Activated naive CD4-positive, alpha-beta T cell treated with anti-CD3 and anti-CD28 coated beads, Interleukin-2, amount 50 U/mL, for 24 hours (primary cell): ENCODE measurements at regions not wholly inside any gene's neighbourhood (a gene's known extent, or its start where the extent isn't known, plus 50 kb on each side); places are given as distances from the start of the nearest gene placed in this dataset.

ENCODE experiments used
- H3K27ac Mint-ChIP-seq: one replicate; pipeline ENCODE4 v1.8.0; 2021; ENCODE audit warnings: mild to moderate bottlenecking, mixed read lengths
- H3K27me3 Mint-ChIP-seq: one replicate; pipeline ENCODE4 v1.8.0; 2021; ENCODE audit warnings: mixed read lengths
- H3K36me3 Mint-ChIP-seq: one replicate; pipeline ENCODE4 v1.8.0; 2021; ENCODE audit warnings: mixed read lengths
- H3K4me1 Mint-ChIP-seq: one replicate; pipeline ENCODE4 v1.8.0; 2021; ENCODE audit warnings: mixed read lengths
- H3K4me3 Mint-ChIP-seq: one replicate; pipeline ENCODE4 v1.8.0; 2021; ENCODE audit warnings: mild to moderate bottlenecking, mixed read lengths
- H3K9me3 Mint-ChIP-seq: one replicate; pipeline ENCODE4 v1.8.0; 2021; ENCODE audit warnings: mixed read lengths

DNA sequence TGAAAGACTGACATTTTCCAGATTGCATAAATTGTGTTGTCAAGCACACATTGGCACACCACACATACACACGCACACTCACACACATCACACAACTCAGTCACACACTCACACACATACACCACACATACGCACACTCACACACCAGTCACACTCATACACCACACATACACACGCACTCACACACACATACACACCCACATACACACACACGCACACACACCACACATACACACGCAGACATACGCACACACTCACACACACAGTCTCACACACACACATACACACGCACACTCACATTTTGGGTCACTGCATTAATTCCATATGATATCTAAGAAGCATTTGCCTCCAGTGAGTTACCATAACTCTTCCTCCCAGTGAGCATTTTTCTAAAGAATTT lies 578.3 kb upstream of the FRG1 start:
- Mint-ChIP-seq H3K9me3 (no peaks in the 10 kb centered on the region), H3K27me3 (no peaks in the 10 kb centered on the region), H3K4me1 (no peaks in the 10 kb centered on the region), H3K27ac (no peak overlapping the region), H3K4me3 (no peak overlapping the region), H3K36me3 (no peaks in the 10 kb centered on the region)

DNA sequence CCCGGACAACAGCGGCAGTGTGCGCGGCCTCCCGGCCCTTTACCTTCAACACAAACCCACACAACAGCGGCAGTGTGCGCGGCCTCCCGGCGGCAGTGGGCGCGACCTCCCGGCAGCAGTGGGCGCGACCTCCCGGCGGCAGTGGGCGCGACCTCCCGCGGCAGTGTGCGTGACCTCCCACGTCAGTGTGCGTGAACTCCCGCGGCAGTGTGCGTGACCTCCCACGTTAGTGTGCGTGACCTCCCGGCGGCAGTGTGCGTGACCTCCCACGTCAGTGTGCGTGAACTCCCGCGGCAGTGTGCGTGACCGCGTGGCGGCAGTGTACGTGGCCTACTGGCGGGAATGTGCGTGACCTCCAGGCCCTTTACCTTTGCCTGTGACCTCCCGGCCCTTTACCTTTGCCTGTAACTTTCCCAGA lies 576.6 kb upstream of the FRG1 start:
- Mint-ChIP-seq H3K27me3 (no peaks in the 10 kb centered on the region), H3K4me1 (no peaks in the 10 kb centered on the region), H3K9me3 (no peaks in the 10 kb centered on the region), H3K4me3 (no peak overlapping the region), H3K36me3 (no peaks in the 10 kb centered on the region), H3K27ac (no peak overlapping the region)

- Mint-ChIP-seq H3K27ac (no peak overlapping the region), H3K4me1 (no peaks in the 10 kb centered on the region), H3K27me3 (no peaks in the 10 kb centered on the region), H3K4me3 (no peak overlapping the region), H3K9me3 (no peaks in the 10 kb centered on the region), H3K36me3 (no peaks in the 10 kb centered on the region)
Observed at GRCh38 chr4:189365451-189365850, 575.2 kb upstream of the FRG1 start.

GRCh38 chr4:189367832-189368231 lies 572.8 kb upstream of the FRG1 start:
- Mint-ChIP-seq H3K36me3 (no peaks in the 10 kb centered on the region), H3K4me1 (no peaks in the 10 kb centered on the region), H3K27me3 (no peaks in the 10 kb centered on the region), H3K27ac (no peak overlapping the region), H3K4me3 (no peak overlapping the region), H3K9me3 (peaks cover 4% of the 10 kb centered on the region)

GRCh38 chr4:189374176-189374575 lies 566.5 kb upstream of the FRG1 start:
- peaks cover 17% of the 10 kb centered on the region for H3K9me3 Mint-ChIP-seq
- no peaks in the 10 kb centered on the region for H3K36me3 Mint-ChIP-seq
- H3K4me3 Mint-ChIP-seq = no peak overlapping the region

DNA sequence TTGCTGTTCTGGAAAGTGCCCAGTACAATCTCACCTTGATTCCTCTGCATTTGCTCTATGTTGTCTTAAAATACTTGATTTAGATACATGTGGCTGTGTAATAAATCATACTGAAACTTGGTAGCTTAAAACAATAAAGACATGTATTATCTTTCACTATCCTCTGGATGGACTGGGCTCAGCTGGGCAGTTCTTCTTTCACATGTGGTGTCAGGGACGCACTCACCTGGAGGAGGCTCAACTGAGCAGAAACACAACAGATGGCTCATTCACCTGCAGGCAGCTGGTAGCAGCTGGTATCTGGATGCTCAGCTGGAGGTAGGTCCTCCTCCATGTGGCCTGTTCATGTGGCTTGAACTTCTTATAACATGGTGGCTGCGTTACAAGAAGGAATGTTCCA lies 563.8 kb upstream of the FRG1 start:
- no peaks in the 10 kb centered on the region for H3K4me1 Mint-ChIP-seq

More at GRCh38 chr4:189374176-189374575, 566.5 kb upstream of the FRG1 start:
- H3K27ac Mint-ChIP-seq = no peak overlapping the region
- no peaks in the 10 kb centered on the region for H3K27me3 Mint-ChIP-seq
- no peaks in the 10 kb centered on the region for H3K4me1 Mint-ChIP-seq

GRCh38 chr4:189377569-189377968 lies 563.1 kb upstream of the FRG1 start:
- H3K4me3 Mint-ChIP-seq = no peak overlapping the region
- H3K4me1 Mint-ChIP-seq = no peaks in the 10 kb centered on the region
- H3K27me3 Mint-ChIP-seq = no peaks in the 10 kb centered on the region
- no peak overlapping the region for H3K27ac Mint-ChIP-seq
- H3K9me3 Mint-ChIP-seq = peaks cover 13% of the 10 kb centered on the region
- no peaks in the 10 kb centered on the region for H3K36me3 Mint-ChIP-seq

More for the DNA sequence above, 563.8 kb upstream of the FRG1 start:
- H3K36me3 Mint-ChIP-seq = no peaks in the 10 kb centered on the region
- H3K4me3 Mint-ChIP-seq = no peak overlapping the region
- H3K27ac Mint-ChIP-seq = no peak overlapping the region
- H3K27me3 Mint-ChIP-seq = no peaks in the 10 kb centered on the region
- H3K9me3 Mint-ChIP-seq = peaks cover 13% of the 10 kb centered on the region

DNA sequence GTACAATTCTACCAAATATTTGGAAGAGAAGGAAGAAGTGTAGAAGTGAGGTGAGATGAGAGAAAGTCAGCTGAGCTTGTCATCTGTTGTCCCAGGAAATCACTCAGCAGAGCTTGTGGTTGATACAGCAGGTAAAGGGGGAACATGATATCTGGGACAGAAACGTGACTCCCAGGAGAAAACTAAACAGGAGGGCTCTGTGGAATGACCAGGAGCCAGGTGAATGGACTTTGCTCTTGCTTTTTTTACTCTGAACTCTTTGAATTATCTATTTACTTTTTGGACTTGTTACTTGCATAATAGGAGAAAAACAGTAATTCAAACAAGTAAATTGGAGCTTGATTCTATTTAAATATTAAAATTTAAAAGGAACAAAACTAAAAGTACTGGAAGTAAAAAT lies 555.6 kb upstream of the FRG1 start:
- Mint-ChIP-seq H3K4me3 (no peak overlapping the region), H3K36me3 (no peaks in the 10 kb centered on the region), H3K27ac (no peak overlapping the region), H3K9me3 (peaks cover 5% of the 10 kb centered on the region), H3K4me1 (no peaks in the 10 kb centered on the region), H3K27me3 (no peaks in the 10 kb centered on the region)

DNA sequence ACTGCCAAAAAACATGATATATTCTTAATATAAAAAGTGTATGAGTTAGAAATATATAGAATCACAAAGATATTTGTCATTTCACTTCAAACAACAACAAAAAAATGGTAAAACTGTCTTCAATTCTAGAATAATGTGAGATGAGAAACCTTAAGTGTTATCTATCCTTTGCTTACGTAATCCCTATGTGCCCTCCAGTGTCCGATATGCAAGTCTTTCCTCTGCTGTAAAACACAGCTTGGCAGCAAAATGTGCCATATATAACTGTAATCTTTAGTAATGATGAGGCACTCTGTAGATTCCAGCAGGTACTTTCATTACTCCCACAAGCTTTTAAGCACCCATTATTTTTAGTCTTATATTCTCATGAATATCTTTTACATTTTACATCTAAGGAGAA lies 555.1 kb upstream of the FRG1 start:
- no peaks in the 10 kb centered on the region for H3K36me3 Mint-ChIP-seq
- no peaks in the 10 kb centered on the region for H3K4me1 Mint-ChIP-seq
- peaks cover 6% of the 10 kb centered on the region for H3K9me3 Mint-ChIP-seq
- H3K4me3 Mint-ChIP-seq = no peak overlapping the region
- no peaks in the 10 kb centered on the region for H3K27me3 Mint-ChIP-seq
- H3K27ac Mint-ChIP-seq = no peak overlapping the region

GRCh38 chr4:189396435-189396834 lies 544.2 kb upstream of the FRG1 start:
- H3K27ac Mint-ChIP-seq = no peak overlapping the region

DNA sequence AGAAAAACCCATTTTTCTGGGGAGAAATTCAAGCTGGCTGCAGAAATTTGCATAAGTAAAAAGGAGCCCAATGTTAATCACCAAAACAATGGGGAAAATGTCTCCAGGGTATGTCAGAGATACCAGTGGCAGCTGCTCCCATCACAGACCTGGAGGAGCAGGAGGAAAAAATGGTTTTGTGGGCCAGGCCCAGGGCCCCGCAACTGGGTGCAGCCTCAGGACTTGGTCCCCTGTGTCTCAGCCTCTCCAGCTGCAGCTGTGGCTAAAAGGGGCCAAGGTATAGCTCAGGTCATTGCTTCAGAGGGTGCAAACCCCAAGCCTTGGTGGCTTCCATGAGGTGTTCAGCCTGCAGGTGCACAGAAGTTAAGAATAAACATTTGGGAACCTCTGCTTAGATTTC lies 536.4 kb upstream of the FRG1 start:
- Mint-ChIP-seq H3K4me3 (no peak overlapping the region), H3K36me3 (no peaks in the 10 kb centered on the region), H3K27me3 (no peaks in the 10 kb centered on the region), H3K4me1 (no peaks in the 10 kb centered on the region), H3K9me3 (peaks cover 19% of the 10 kb centered on the region), H3K27ac (no peak overlapping the region)

More at GRCh38 chr4:189396435-189396834, 544.2 kb upstream of the FRG1 start:
- H3K9me3 Mint-ChIP-seq = peaks cover 14% of the 10 kb centered on the region
- H3K4me3 Mint-ChIP-seq = no peak overlapping the region
- H3K4me1 Mint-ChIP-seq = no peaks in the 10 kb centered on the region
- H3K36me3 Mint-ChIP-seq = peaks cover 2% of the 10 kb centered on the region
- H3K27me3 Mint-ChIP-seq = peaks cover 1% of the 10 kb centered on the region

DNA sequence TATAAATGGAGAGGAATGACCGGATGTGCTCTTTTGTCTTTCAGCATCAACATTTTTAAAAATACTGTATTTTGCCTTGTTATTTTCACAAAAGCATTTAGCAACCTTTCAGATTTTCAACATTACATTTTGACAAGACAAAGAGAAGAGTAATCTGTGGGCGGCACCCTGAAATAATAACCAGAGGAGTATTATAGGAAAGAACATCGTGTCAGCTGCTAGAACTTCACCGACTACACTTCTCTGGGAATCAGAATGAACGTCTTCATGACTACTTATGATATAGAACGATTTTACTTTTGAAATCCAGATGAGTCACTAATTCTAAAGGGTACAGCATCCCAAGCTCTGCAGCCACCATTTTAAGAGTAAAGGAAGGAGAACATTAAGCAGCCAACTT lies 531.5 kb upstream of the FRG1 start:
- Mint-ChIP-seq H3K27me3 (no peaks in the 10 kb centered on the region), H3K27ac (no peak overlapping the region), H3K4me3 (no peak overlapping the region), H3K36me3 (no peaks in the 10 kb centered on the region), H3K9me3 (peaks cover 12% of the 10 kb centered on the region), H3K4me1 (no peaks in the 10 kb centered on the region)

GRCh38 chr4:189414021-189414420 lies 526.7 kb upstream of the FRG1 start:
- Mint-ChIP-seq H3K27me3 (no peaks in the 10 kb centered on the region), H3K9me3 (peaks cover 6% of the 10 kb centered on the region), H3K4me1 (no peaks in the 10 kb centered on the region), H3K27ac (no peak overlapping the region), H3K4me3 (no peak overlapping the region), H3K36me3 (no peaks in the 10 kb centered on the region)

- no peak overlapping the region for H3K4me3 Mint-ChIP-seq
- no peaks in the 10 kb centered on the region for H3K4me1 Mint-ChIP-seq
- H3K27me3 Mint-ChIP-seq = no peaks in the 10 kb centered on the region
- H3K27ac Mint-ChIP-seq = no peak overlapping the region
- H3K9me3 Mint-ChIP-seq = peaks cover 4% of the 10 kb centered on the region
- H3K36me3 Mint-ChIP-seq = no peaks in the 10 kb centered on the region
Observed at GRCh38 chr4:189420572-189420971, 520.1 kb upstream of the FRG1 start.

DNA sequence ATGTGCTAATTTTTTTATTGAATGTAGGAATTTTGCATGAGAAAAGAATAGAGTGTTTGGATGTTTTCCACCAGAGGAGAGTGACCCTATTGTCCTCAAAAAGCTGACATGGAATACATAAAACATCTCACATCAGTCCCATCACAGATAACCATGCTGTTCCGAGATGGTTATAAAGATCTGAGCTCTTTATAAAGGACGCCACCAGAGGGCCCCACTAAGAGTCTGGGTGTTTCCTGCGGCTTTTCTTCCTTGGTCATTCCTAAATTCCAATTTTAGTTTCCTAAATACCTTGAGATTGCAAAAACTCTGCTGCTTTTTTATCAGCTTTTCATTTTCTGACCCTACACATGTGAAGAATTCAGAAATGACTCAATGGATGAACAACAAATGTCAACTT lies 504.5 kb upstream of the FRG1 start:
- Mint-ChIP-seq H3K27ac (no peak overlapping the region), H3K36me3 (no peaks in the 10 kb centered on the region), H3K4me3 (no peak overlapping the region), H3K4me1 (no peaks in the 10 kb centered on the region), H3K27me3 (no peaks in the 10 kb centered on the region), H3K9me3 (peaks cover 9% of the 10 kb centered on the region)

DNA sequence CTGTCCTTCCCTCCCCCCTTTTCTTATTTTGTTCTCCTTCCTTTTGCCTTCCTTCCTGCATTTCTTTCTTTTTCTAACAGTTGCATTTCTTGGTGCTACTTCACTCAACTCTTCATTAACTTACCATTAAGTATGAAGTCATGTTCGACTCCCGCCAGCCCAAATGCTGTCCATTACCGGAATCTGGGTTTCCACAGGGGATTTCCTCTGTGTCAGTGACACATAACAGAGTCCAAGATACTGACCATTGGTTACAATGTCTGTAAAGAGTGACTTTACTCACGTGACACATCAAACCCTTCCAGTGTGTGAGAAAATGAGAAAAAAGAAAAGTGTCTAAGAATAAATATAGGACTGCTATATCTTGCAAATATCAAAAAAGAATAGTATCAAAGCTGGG lies 500.0 kb upstream of the FRG1 start:
- H3K4me1 Mint-ChIP-seq = no peaks in the 10 kb centered on the region
- H3K27ac Mint-ChIP-seq = no peak overlapping the region
- no peaks in the 10 kb centered on the region for H3K27me3 Mint-ChIP-seq
- H3K9me3 Mint-ChIP-seq = peaks cover 4% of the 10 kb centered on the region
- H3K4me3 Mint-ChIP-seq = no peak overlapping the region
- H3K36me3 Mint-ChIP-seq = no peaks in the 10 kb centered on the region

DNA sequence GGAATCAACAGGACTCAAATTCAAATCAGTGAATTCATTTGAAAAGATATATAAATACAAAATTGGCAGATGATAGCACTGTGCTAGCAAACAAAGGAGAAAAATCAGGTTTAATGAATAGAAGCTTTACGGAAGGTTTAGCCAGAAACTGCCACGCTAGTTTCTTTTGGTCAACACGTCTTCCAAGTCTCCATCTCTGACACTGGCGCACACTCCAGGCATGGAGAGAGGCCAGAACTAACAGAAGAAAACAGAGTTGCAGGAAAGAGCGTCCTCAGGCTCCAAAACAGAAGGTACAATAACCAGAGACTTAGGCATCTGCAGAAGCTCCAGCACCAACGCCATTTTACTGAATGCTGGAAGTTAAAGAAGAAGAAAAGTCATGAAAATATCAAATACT lies 497.3 kb upstream of the FRG1 start:
- Mint-ChIP-seq H3K27ac (no peak overlapping the region), H3K4me1 (no peaks in the 10 kb centered on the region), H3K27me3 (no peaks in the 10 kb centered on the region)

More for the DNA sequence above, 497.3 kb upstream of the FRG1 start:
- Mint-ChIP-seq H3K9me3 (no peaks in the 10 kb centered on the region), H3K36me3 (no peaks in the 10 kb centered on the region), H3K4me3 (no peak overlapping the region)
